Fibroblast of skin of right quadriceps (primary cell): ENCODE measurements at regions not wholly inside any gene's neighbourhood (a gene's known extent, or its start where the extent isn't known, plus 50 kb on each side); places are given as distances from the start of the nearest gene placed in this dataset.

Source experiments
- DNase-seq: peaks from one replicate; pipeline ENCODE4 v3.0.0-alpha.2; 2013

- DNase-seq: no peak
Observed at GRCh38 chrX:95029571-95029970, 1355.6 kb downstream of the FAM133A start.

- DNase-seq: no peak
Observed at GRCh38 chrX:95040104-95040503, 1366.1 kb downstream of the FAM133A start.

GRCh38 chrX:95044331-95044730 is 1370.3 kb downstream of the FAM133A start:
- DNase-seq: no peak

GRCh38 chrX:95055991-95056390 is 1382.0 kb downstream of the FAM133A start:
- DNase-seq: no peak

- DNase-seq: peak; percentile 44
Observed at GRCh38 chrX:95056901-95057300, 1382.9 kb downstream of the FAM133A start.

- peak; percentile 41 for DNase-seq
Observed at GRCh38 chrX:95057341-95057740, 1383.3 kb downstream of the FAM133A start.

GRCh38 chrX:95058815-95059214 is 1384.8 kb downstream of the FAM133A start:
- DNase-seq: peak; percentile 86

GRCh38 chrX:95059909-95060308 is 1385.9 kb downstream of the FAM133A start:
- DNase-seq: no peak

GRCh38 chrX:95063554-95063953 is 1389.5 kb downstream of the FAM133A start:
- peak; percentile 45 for DNase-seq

GRCh38 chrX:95065151-95065550 is 1391.1 kb downstream of the FAM133A start:
- DNase-seq: no peak

GRCh38 chrX:95071052-95071451 is 1397.0 kb downstream of the FAM133A start:
- DNase-seq: no peak

- no peak for DNase-seq
Observed at GRCh38 chrX:95071621-95072020, 1397.6 kb downstream of the FAM133A start.

GRCh38 chrX:95076449-95076848 is 1402.4 kb downstream of the FAM133A start:
- peak; percentile 52 for DNase-seq

GRCh38 chrX:95101851-95102390 is 1427.9 kb downstream of the FAM133A start:
- DNase-seq: no peak

- no peak for DNase-seq
Observed at GRCh38 chrX:95117556-95117955, 1443.5 kb downstream of the FAM133A start.

GRCh38 chrX:95145848-95146490 is 1472.0 kb downstream of the FAM133A start:
- no peak for DNase-seq

GRCh38 chrX:95152810-95153209 is 1478.8 kb downstream of the FAM133A start:
- DNase-seq: no peak

- no peak for DNase-seq
Observed at GRCh38 chrX:95156566-95156965, 1482.6 kb downstream of the FAM133A start.
